ENCODE measurements at regions not wholly inside any gene's neighbourhood (a gene's known extent, or its start where the extent isn't known, plus 50 kb on each side); places are given as distances from the start of the nearest gene placed in this dataset.
"Not testable (repeated sequence)": the region's sequence is repeated elsewhere in the genome, so short reads cannot be mapped to it uniquely, and the experiment has no call there.

GRCh38 chr9:42852133-42852930 is 668.9 kb downstream of the SPATA31A6 start:
- H3K36me3 ChIP-seq; DNase-seq (ENCODE audit: extremely low spot score); H3K9me3 ChIP-seq; intact Hi-C loops (cut with DNase I); H3K27ac ChIP-seq (replicated peaks in 1 of 4): not testable (repeated sequence)
- Histone ChIP-seq H3K4me3 (peak overlapping the region; percentile 17 to 46 (median 26)), H3K4me1 (peaks cover 0 to 10% (median 10%) of the 10 kb centered on the region in 4 donors), H3K27me3 (peaks cover 0 to 18% (median 0%) of the 10 kb centered on the region in 4 donors)
- WGBS, result 13% methylated on average over 6 of the region's 66 CpGs
- TF ChIP-seq CTCF (IDR thresholded peaks at IDR 0.05), result peak in 1 of 3 experiments; percentile 24

- H3K4me1 ChIP-seq; intact Hi-C loops (cut with DNase I); H3K4me3 ChIP-seq; DNase-seq (ENCODE audit: extremely low spot score); H3K36me3 ChIP-seq; H3K9me3 ChIP-seq; H3K27me3 ChIP-seq; H3K27ac ChIP-seq (replicated peaks in 1 of 4): not testable (repeated sequence)
- WGBS, result 73% methylated on average over 1 of the region's 1 CpG
Observed at GRCh38 chr9:42860133-42860532, 676.7 kb downstream of the SPATA31A6 start.

- H3K4me1 ChIP-seq; DNase-seq (ENCODE audit: extremely low spot score); H3K27ac ChIP-seq (replicated peaks in 1 of 4); H3K27me3 ChIP-seq; H3K4me3 ChIP-seq; H3K9me3 ChIP-seq; intact Hi-C loops (cut with DNase I); H3K36me3 ChIP-seq: not testable (repeated sequence)
- 40% methylated on average over 1 of the region's 1 CpG for WGBS
Observed at GRCh38 chr9:42862465-42862864, 679.0 kb downstream of the SPATA31A6 start.

All from esophagus muscularis mucosa (tissue), 4 donors.